HG03280 (cell line): ENCODE measurements at regions not wholly inside any gene's neighbourhood (a gene's known extent, or its start where the extent isn't known, plus 50 kb on each side); places are given as distances from the start of the nearest gene placed in this dataset.
"Not testable (repeated sequence)": the region's sequence is repeated elsewhere in the genome, so short reads cannot be mapped to it uniquely, and the experiment has no call there.

Source experiments
- ATAC-seq: cut with Tn5 transposase; IDR thresholded peaks from one replicate; pipeline ENCODE4 v1.9.1; 2021; ENCODE audit warnings: mild to moderate bottlenecking, moderate library complexity; ENCODE audit not compliant: unreplicated experiment

- ATAC-seq, result no peak
Measured at GRCh38 chr4:156336511-156336910, 382.8 kb upstream of the CTSO start.

DNA sequence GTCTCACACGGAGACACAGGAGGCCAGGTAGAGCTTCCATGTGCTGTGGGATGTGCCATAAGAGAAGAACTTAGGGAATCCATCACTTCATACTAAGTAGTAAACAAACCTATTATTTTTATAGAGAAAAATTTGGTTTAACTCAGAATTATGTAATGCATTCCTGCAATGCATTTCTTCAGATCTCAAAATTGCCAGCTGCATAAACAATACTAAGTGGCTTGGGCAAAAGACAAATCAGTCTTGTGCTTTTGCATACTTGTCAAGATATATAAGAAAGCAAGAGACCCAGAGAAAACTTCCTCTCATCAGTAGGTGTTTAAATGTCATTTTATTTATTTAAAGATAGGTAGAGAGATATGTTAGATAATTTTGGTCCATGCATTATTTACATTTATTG, 382.1 kb upstream of the CTSO start:
- no peak for ATAC-seq

DNA sequence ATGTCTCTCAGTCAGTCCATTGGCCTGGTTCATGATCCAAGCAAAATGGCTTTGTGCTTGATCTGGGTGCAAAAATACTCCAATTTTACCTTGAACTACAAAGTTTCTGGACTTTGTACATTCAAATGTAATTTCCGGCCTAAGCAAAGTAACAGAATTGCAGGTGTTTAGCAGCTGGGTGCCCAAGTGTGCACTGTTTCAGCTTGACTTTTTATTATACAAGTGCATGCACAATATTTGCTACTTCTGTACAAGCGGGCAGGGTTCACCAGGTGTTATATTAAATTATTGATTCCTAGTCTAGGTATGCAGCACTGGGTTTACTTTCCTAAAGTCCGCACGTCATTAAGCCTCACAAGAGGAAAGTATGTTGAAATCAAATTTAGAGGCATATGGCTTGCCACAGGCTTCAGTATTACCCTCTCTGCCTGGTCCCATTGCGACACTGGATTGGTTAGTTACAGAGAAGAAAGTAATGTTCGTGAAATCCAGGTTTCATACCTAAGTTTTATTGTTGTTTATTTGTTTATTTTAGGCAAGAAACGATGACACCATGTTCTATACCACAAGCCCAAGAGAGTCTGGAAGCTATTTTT, 376.9 kb upstream of the CTSO start:
- ATAC-seq, result no peak

DNA sequence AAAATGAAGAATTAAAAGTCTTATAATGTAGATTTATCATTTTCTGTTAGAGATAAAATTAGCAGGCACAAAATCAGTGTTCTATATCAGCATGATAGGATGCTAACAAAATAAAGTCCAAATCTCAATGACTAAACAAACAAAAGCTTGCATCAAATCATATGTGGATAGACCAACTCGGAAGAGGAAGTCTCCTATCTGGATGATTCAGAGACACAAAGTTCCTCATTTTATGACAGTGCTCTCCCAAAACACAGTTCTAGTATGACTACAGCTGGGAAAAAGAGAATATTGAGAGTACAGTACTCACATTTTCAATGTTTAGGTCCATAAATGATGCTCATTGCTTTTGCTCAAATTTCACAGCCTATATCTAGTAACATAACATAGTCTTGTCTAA, 376.1 kb upstream of the CTSO start:
- no peak for ATAC-seq

GRCh38 chr4:156328882-156329281, 375.2 kb upstream of the CTSO start:
- ATAC-seq, result no peak

- no peak for ATAC-seq
Measured at GRCh38 chr4:156326246-156326645, 372.6 kb upstream of the CTSO start.

DNA sequence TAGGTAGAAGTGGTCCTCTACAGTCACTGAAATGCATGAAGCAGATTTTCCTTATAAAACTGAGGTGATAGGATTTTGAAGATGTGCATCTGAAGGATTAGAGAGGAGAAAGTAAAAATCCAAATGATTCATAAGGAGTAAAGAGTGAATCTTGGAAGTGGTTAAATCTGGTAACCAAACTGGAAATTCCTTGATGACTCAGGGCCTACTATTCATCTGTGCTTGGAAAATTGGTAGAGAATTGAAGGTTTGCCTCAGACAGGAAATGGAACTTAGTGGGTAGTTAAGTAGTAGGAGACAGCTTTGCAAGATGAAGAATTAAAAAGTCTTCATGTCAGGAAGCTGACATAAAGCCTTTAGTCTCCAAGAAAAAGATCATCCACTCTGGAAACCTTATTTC, 368.9 kb upstream of the CTSO start:
- ATAC-seq, result no peak

- ATAC-seq, result no peak
Measured at GRCh38 chr4:156321203-156321602, 367.5 kb upstream of the CTSO start.

- no peak for ATAC-seq
Measured at GRCh38 chr4:156313497-156313896, 359.8 kb upstream of the CTSO start.

GRCh38 chr4:156312261-156312847, 358.7 kb upstream of the CTSO start:
- no peak for ATAC-seq

DNA sequence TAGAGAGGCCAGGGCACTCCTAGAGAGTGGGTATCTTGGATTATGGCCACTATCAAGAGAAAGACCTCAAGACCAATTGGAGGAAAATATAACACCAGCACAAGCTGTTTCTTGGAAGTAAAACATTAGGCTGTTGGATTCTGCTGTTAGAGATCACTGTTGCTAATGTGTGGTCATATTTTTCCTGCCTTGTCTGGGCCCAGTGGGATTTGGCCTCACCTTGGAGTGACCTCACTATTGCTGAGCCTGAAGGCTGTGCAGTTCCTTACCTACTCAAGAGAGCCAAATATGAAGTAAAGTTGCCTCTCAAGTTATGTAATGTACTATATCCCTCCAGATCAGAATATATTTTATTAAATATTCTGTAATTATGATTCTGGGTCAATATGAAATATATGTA, 355.4 kb upstream of the CTSO start:
- ATAC-seq, result no peak

DNA sequence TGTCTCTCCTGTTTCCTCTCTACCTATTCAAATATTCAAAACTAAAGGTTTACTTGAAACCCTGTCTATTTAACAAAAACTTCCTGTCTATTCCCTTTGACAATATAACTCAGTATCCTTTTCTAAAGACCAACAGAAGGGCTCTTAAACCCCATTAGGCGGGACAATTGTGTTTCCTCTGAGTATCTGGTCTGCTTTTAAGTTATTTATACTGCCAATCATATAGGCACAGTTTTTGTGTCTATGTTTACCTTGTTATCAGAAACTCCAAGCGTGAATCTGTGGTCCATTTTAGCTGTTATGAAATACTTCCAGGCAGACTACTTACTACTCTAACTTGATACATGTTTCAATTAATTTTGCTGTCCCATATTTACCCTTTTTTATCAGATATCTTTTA, 350.0 kb upstream of the CTSO start:
- no peak for ATAC-seq

DNA sequence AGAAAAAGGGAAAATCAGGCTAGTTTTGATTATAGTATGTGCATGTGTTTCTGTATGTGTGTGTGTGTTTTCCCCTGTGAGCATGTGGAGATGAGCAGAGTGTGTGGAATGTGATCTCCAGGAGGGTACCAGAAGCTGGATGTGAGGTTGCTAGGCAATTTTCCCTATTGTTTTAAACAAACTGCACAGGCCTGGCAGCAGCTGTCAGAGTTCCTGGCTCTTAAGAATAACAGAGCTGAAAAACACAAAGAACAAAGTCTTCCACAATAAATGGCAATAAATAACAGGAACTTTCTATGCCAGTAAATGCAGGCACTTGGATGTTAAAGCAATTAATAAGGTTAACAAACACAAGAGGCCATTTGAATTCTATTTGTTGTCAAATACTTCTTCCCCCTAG, 344.6 kb upstream of the CTSO start:
- ATAC-seq, result no peak

- ATAC-seq, result no peak
Measured at GRCh38 chr4:156295676-156296195, 342.1 kb upstream of the CTSO start.

DNA sequence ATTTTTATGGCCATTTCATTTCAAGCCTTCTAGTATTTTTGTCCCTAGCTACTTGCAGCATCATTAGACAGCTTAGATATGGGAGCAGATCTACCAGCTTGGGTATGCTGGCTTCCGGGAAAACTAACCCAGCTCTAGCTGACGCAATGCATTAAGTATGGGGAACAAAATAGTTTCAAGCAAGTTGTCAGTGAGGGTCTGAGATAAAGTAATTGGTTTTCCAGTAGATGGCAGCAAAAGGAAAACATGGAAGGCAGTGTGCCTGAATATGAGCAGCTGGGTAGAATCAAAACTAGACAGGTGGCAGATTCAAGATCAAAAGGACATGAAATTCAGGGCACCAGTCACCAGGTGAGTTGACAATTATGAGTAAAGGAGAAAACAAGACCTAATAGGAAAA, 340.9 kb upstream of the CTSO start:
- no peak for ATAC-seq

- ATAC-seq, result no peak
Measured at GRCh38 chr4:156293657-156294297, 340.1 kb upstream of the CTSO start.

- ATAC-seq, result no peak
Measured at GRCh38 chr4:156291317-156291716, 337.7 kb upstream of the CTSO start.

- ATAC-seq, result no peak
Measured at GRCh38 chr4:156290811-156291210, 337.1 kb upstream of the CTSO start.

GRCh38 chr4:156290026-156290425, 336.4 kb upstream of the CTSO start:
- not testable (repeated sequence) for ATAC-seq

- ATAC-seq, result no peak
Measured at GRCh38 chr4:156280686-156281085, 327.0 kb upstream of the CTSO start.

DNA sequence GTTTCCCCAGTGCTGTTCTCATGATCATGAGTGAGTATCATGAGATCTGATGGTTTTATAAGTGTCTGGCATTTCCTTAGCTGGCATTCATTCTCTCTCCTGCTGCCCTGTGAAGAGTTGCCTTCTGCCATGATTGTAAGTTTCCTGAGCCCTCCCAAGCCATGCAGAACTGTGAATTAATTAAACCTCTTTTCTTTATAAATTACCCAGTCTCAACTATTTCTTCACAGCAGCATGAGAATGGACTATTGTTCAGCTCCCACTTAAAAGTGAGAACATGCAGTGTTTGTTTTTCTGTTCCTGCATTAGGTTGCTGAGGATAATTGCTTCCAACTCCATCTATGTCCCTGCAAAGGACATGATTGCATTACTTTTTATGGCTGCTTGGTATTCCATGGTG, 311.7 kb upstream of the CTSO start:
- ATAC-seq, result no peak

- ATAC-seq, result no peak
Measured at GRCh38 chr4:156261230-156261629, 307.6 kb upstream of the CTSO start.
